A549 (cell line): ENCODE measurements at regions not wholly inside any gene's neighbourhood (a gene's known extent, or its start where the extent isn't known, plus 50 kb on each side); places are given as distances from the start of the nearest gene placed in this dataset.

Experiments
- ATAC-seq, 2 experiments: fragments of 200-7000 bp in 1 of 2; fragments of >200 bp in 1 of 2; cut with Nextera tagmentation in 1 of 2; cut with Tn5 transposase in 1 of 2; 3 replicates each; pipeline versions ENCODE4 v1.8.0 to v1.9.1; 2018 to 2020; ENCODE audit warnings: mild to moderate bottlenecking in 1 of 2, moderate library complexity in 1 of 2
- CTCF ChIA-PET: fragments of 300-600 bp; sonication (Branson Sonifier 250); formaldehyde crosslinking; extraction: SDS; loops from one replicate; lab custom pipeline; 2021; ENCODE audit warnings: antibody characterized with exemption, inconsistent platforms; lab: Yijun Ruan, JAX
- POLR2A ChIA-PET: fragments of 350-600 bp; formaldehyde crosslinking; extraction: SDS; loops from one replicate; lab custom pipeline; 2021; ENCODE audit warnings: antibody characterized with exemption, inconsistent platforms; lab: Yijun Ruan, JAX
- DNase-seq, 2 experiments: peaks; one replicate each; pipeline versions ENCODE4 v3.0.0 to v3.0.0-alpha.2; 2011 to 2016; ENCODE audit warnings: low read depth in 1 of 2, low spot score in 1 of 2
- FAIRE-seq: peaks from 2 replicates; lab custom pipeline; 2011; peaks lifted over from hg19 to GRCh38; lab: Jason Lieb, UNC
- H3K27ac ChIP-seq, 2 experiments: fragments of >200 bp; sonication (Bioruptor Twin); formaldehyde crosslinking; 3 replicates each; pipeline ENCODE4 v1.5.1; 2016 to 2017
- H3K4me1 ChIP-seq: fragments of >200 bp; sonication (Bioruptor Twin); formaldehyde crosslinking; 3 replicates; pipeline ENCODE4 v1.6.1; 2016
- H3K4me2 ChIP-seq: fragments of >200 bp; sonication (Bioruptor Twin); formaldehyde crosslinking; 3 replicates; pipeline ENCODE4 v1.6.1; 2016
- H3K4me3 ChIP-seq: fragments of >200 bp; sonication (Bioruptor Twin); formaldehyde crosslinking; 3 replicates; pipeline ENCODE4 v1.5.1; 2016
- H3K9me3 ChIP-seq: fragments of >200 bp; sonication (Bioruptor Twin); formaldehyde crosslinking; 3 replicates; pipeline ENCODE4 v1.6.1; 2016
- GATA3 ChIP-seq: IDR thresholded peaks from 2 replicates; pipeline ENCODE4 v1.6.1; 2012; ENCODE audit warnings: borderline replicate concordance
- HDAC2 ChIP-seq: fragments of 200-600 bp; sonication (generic); IDR thresholded peaks from 2 replicates; pipeline ENCODE4 v1.6.1; 2016
- JUNB ChIP-seq: fragments of >200 bp; sonication (Bioruptor Twin); formaldehyde crosslinking; IDR thresholded peaks from 2 replicates; pipeline ENCODE4 v1.6.1; 2016
- KDM5A ChIP-seq: fragments of 200-600 bp; sonication (generic); IDR thresholded peaks from 2 replicates; pipeline ENCODE4 v1.6.1; 2016; ENCODE audit warnings: antibody characterized with exemption, mild to moderate bottlenecking
- MAFK ChIP-seq: fragments of 450-650 bp; IDR thresholded peaks from 2 replicates; pipeline ENCODE4 v1.6.1; 2014; ENCODE audit not compliant: partially characterized antibody
- NR3C1 ChIP-seq: fragments of >200 bp; sonication (Bioruptor Twin); formaldehyde crosslinking; IDR thresholded peaks from 3 replicates; pipeline ENCODE4 v1.6.1; 2017
- PBX3 ChIP-seq: IDR thresholded peaks from 2 replicates; pipeline ENCODE4 v1.6.1; 2012
- RAD21 ChIP-seq, 2 experiments: fragments of >200 bp in 1 of 2; sonication (Bioruptor Twin) in 1 of 2; formaldehyde crosslinking in 1 of 2; IDR thresholded peaks in 1 of 2; conservative IDR thresholded peaks in 1 of 2; 2 replicates in 1 of 2; 3 replicates in 1 of 2; pipeline ENCODE4 v1.6.1; 2012 to 2018; ENCODE audit warnings: inconsistent platforms in 1 of 2
- RNF2 ChIP-seq: fragments of 200-600 bp; sonication (generic); IDR thresholded peaks from 2 replicates; pipeline ENCODE4 v1.6.1; 2016; ENCODE audit warnings: low read depth, mild to moderate bottlenecking, antibody characterized with exemption, moderate library complexity, borderline replicate concordance
- SMC3 ChIP-seq: fragments of >200 bp; sonication (Bioruptor Twin); formaldehyde crosslinking; IDR thresholded peaks from 3 replicates; pipeline ENCODE4 v1.6.1; 2018; ENCODE audit warnings: inconsistent platforms
- SREBF2 ChIP-seq: fragments of 450-650 bp; IDR thresholded peaks from 2 replicates; pipeline ENCODE4 v1.6.1; 2014; ENCODE audit warnings: mild to moderate bottlenecking, moderate library complexity
- TP53 ChIP-seq: fragments of 250-450 bp; sonication (Bioruptor Pico); IDR thresholded peaks from 2 replicates; pipeline ENCODE4 v1.5.0; 2021; ENCODE audit warnings: mild to moderate bottlenecking, moderate library complexity
- ZC3H11A ChIP-seq: fragments of 450-650 bp; IDR thresholded peaks from 2 replicates; pipeline ENCODE4 v1.6.1; 2014; ENCODE audit warnings: antibody characterized with exemption, mild to moderate bottlenecking
- ZFP36 ChIP-seq: fragments of 450-650 bp; IDR thresholded peaks from 2 replicates; pipeline ENCODE4 v1.6.1; 2014; ENCODE audit warnings: borderline replicate concordance; ENCODE audit not compliant: partially characterized antibody
- ZNF302 ChIP-seq: fragments of 250-450 bp; sonication (Bioruptor Pico); IDR thresholded peaks from 2 replicates; pipeline ENCODE4 v1.9.0; 2021; ENCODE audit warnings: inconsistent platforms, mild to moderate bottlenecking, moderate library complexity
- WGBS: methylation state at CpG from one replicate; pipeline ENCODE4 v1.1.6; 2017; ENCODE audit errors: missing lambda C conversion rate; 5-methylcytosine and 5-hydroxymethylcytosine counted together
- TF ChIP-seq, protein P1 (sequence below): fragments of 150-350 bp; IDR thresholded peaks from 2 replicates; pipeline ENCODE4 v1.6.1; 2014; ENCODE audit warnings: low read depth, mild to moderate bottlenecking, low read length

DNA sequence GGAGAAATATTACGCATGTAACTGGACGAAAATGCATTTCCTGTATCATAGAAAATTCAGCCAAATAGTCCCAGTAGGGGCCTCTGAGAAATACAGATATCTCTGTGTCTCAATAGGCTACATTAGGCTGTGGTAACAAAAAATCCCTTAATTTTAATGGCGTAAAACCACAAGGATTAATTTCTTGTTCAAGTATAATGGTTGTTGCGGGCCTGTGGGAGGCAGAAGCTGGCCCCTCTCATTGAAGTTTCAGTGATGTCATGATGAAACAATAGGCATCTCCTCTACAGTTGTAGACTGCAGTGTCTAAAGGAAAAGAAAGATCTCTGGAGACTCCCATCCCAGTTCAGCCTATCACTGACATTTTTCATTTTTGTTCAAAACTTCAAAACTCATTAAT, 1625.6 kb upstream of the C9orf72 start:
- POLR2A ChIA-PET = no interaction called here
- no peak for TF ChIP-seq ZFP36
- no peak for TF ChIP-seq ZC3H11A
- no peak for TF ChIP-seq SMC3
- TF ChIP-seq, all 56 proteins: peak for 0
- no peaks in the 10 kb centered on the region for H3K9me3 ChIP-seq
- ATAC-seq = no peak
- H3K4me1 ChIP-seq = no peaks in the 10 kb centered on the region
- no peak overlapping the region for H3K4me2 ChIP-seq
- no peak overlapping the region for H3K27ac ChIP-seq
- CTCF ChIA-PET = no interaction called here
- no peak for FAIRE-seq
- H3K4me3 ChIP-seq = no peak overlapping the region
- DNase-seq = no peak
- 60% methylated on average over 4 of the region's 4 CpGs for WGBS

GRCh38 chr9:29199975-29200374, 1626.7 kb upstream of the C9orf72 start:
- no peak overlapping the region for H3K4me2 ChIP-seq
- no peak for ATAC-seq
- FAIRE-seq = no peak
- 70% methylated on average over 3 of the region's 3 CpGs for WGBS
- no peak overlapping the region for H3K4me3 ChIP-seq
- DNase-seq = no peak
- POLR2A ChIA-PET = no interaction called here
- CTCF ChIA-PET = no interaction called here
- no peak overlapping the region for H3K27ac ChIP-seq
- no peaks in the 10 kb centered on the region for H3K9me3 ChIP-seq
- no peak for TF ChIP-seq GATA3
- no peak for TF ChIP-seq TP53
- TF ChIP-seq ZNF302 (CRISPR knock-in tag) = no peak
- no peak for TF ChIP-seq KDM5A
- no peak for TF ChIP-seq SREBF2
- no peak for TF ChIP-seq NR3C1
- TF ChIP-seq JUNB = no peak
- no peak for TF ChIP-seq ZC3H11A
- TF ChIP-seq SMC3 = no peak
- TF ChIP-seq, protein P1, sequence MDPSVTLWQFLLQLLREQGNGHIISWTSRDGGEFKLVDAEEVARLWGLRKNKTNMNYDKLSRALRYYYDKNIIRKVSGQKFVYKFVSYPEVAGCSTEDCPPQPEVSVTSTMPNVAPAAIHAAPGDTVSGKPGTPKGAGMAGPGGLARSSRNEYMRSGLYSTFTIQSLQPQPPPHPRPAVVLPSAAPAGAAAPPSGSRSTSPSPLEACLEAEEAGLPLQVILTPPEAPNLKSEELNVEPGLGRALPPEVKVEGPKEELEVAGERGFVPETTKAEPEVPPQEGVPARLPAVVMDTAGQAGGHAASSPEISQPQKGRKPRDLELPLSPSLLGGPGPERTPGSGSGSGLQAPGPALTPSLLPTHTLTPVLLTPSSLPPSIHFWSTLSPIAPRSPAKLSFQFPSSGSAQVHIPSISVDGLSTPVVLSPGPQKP = no peak
- TF ChIP-seq, all 56 proteins: peak for 0
- no peaks in the 10 kb centered on the region for H3K4me1 ChIP-seq

DNA sequence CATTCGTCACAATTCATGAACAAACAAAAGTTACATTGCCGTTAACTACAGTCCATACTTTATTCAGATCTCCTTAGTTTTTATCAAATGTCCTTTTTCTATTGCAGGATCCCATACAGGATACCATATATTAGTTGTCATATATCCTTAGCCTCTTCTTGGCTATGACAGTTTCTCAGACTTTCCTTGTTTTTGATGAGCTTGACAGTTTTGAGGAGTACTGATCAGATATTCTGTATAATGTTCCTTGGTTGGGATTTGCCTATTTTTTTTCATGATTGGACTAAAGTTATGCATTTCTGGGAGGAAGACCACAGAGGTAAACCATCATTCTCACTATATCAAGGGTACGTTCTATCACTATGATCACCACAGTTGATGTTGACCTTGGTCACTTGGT, 1627.4 kb upstream of the C9orf72 start:
- no peak for FAIRE-seq
- CTCF ChIA-PET = no interaction called here
- WGBS = 82% methylated on average over 3 of the region's 3 CpGs

DNA sequence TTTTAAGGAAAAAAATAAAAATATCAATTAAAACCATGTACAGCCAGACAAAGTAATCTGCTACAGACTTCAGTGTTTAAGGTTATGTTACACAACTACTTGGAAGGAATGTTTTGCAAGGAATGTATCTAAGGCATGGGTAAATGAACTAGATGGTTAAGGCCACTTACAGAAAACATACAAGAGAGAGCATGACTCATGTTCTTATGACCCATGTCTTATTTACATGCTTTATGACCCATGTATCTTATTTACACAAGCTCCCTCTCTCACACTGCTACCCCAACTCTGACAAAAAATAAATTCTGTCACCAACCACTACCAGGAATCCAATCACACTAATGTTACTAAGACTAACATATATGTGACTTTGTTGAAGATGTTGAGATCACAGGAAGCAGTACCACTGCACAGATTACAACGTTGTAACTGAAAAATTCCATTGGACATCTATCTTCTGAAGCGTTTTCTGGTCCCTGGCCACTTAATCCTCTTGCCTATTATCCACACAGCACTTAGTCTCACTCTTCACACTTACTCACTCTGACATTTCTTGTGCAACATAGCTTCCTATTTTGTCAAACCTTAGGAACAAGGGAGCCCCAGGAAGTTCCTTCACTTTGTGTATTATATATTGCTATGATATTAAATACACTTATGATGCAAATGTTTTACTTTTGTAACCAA, 1630.1 kb upstream of the C9orf72 start:
- 13% methylated on average over 2 of the region's 2 CpGs for WGBS
- H3K4me1 ChIP-seq = no peaks in the 10 kb centered on the region
- no peak overlapping the region for H3K4me3 ChIP-seq
- TF ChIP-seq HDAC2 = no peak
- TF ChIP-seq RNF2 = no peak
- FAIRE-seq (no peak), ATAC-seq (no peak), DNase-seq (no peak)
- H3K4me2 ChIP-seq = no peak overlapping the region
- H3K27ac ChIP-seq = no peak overlapping the region
- H3K9me3 ChIP-seq = no peaks in the 10 kb centered on the region
- ChIA-PET CTCF (interaction anchor here (1.4 to 3.0 kb wide), 2 partner anchors 9 kb away, joined by 3 to 8 read pairs; partner anchors contain the start of gene LINGO2), POLR2A (no interaction called here)

More for the DNA sequence above, 1627.4 kb upstream of the C9orf72 start:
- DNase-seq (no peak), ATAC-seq (no peak)
- POLR2A ChIA-PET = no interaction called here
- H3K4me1 ChIP-seq = no peaks in the 10 kb centered on the region
- no peak overlapping the region for H3K4me2 ChIP-seq
- no peak overlapping the region for H3K4me3 ChIP-seq
- H3K9me3 ChIP-seq = no peaks in the 10 kb centered on the region
- TF ChIP-seq, protein P1 = no peak
- TF ChIP-seq MAFK = peak; percentile 74
- H3K27ac ChIP-seq = no peak overlapping the region

GRCh38 chr9:29208670-29209069, 1635.4 kb upstream of the C9orf72 start:
- Histone ChIP-seq H3K4me1 (peaks cover 14% of the 10 kb centered on the region; the same call in 2 of the 3 replicates), H3K4me3 (no peak overlapping the region), H3K4me2 (no peak overlapping the region), H3K27ac (no peak overlapping the region), H3K9me3 (no peaks in the 10 kb centered on the region)
- ATAC-seq = no peak
- no peak for FAIRE-seq
- ChIA-PET POLR2A (no interaction called here), CTCF (interaction anchor here (0.9 kb wide), 1 partner anchor 434 kb away, joined by 5 read pairs; no protein-coding TSS in a partner anchor)
- TF ChIP-seq RAD21 (conservative IDR thresholded peaks at IDR 0.05 in 1 of 2, IDR thresholded peaks at IDR 0.05 in 1 of 2) = peak; percentile 53; a peak in 4 of 5 replicates
- peak; percentile 36; the same call in 1 of the 3 replicates for TF ChIP-seq SMC3
- no peak for TF ChIP-seq PBX3
- DNase-seq = peak in 1 of 2 experiments; percentile 13
